Calu3 (cell line): ENCODE measurements at regions not wholly inside any gene's neighbourhood (a gene's known extent, or its start where the extent isn't known, plus 50 kb on each side); places are given as distances from the start of the nearest gene placed in this dataset.

Experiments used
- BruUV-seq: library from RNA; stranded (reverse); fragments of 400-500 nt; replicated peaks from 2 replicates; lab custom pipeline; 2021; lab: Mats Ljungman, UMichigan
- CTCF ChIA-PET: fragments of 300-600 bp; sonication (Branson Sonifier 250); formaldehyde crosslinking; loops from one replicate; lab custom pipeline; 2022; ENCODE audit warnings: antibody characterized with exemption; lab: Charles Lee
- DNase-seq: peaks from one replicate; pipeline ENCODE4 v3.0.0; 2022
- H3K27ac Mint-ChIP-seq: one replicate; pipeline ENCODE4 v1.8.0; 2022; ENCODE audit warnings: mixed read lengths; ENCODE audit not compliant: unreplicated experiment
- H3K27me3 Mint-ChIP-seq: one replicate; pipeline ENCODE4 v1.8.0; 2022; ENCODE audit warnings: mixed read lengths; ENCODE audit not compliant: unreplicated experiment
- H3K36me3 Mint-ChIP-seq: one replicate; pipeline ENCODE4 v1.8.0; 2022; ENCODE audit warnings: mild to moderate bottlenecking, moderate library complexity, mixed read lengths; ENCODE audit not compliant: insufficient read depth, unreplicated experiment
- H3K4me1 Mint-ChIP-seq: one replicate; pipeline ENCODE4 v1.8.0; 2022; ENCODE audit warnings: mild to moderate bottlenecking, low read depth, mixed read lengths; ENCODE audit not compliant: unreplicated experiment
- H3K4me3 Mint-ChIP-seq: one replicate; pipeline ENCODE4 v1.8.0; 2022; ENCODE audit warnings: mild to moderate bottlenecking, low read depth, moderate library complexity, mixed read lengths; ENCODE audit not compliant: unreplicated experiment
- H3K9me3 Mint-ChIP-seq: one replicate; pipeline ENCODE4 v1.8.0; 2022; ENCODE audit warnings: low read depth, mixed read lengths; ENCODE audit not compliant: unreplicated experiment
- CTCF ChIP-seq: fragments of 200-600 bp; IDR thresholded peaks from one replicate; pipeline ENCODE4 v1.8.0; 2022; ENCODE audit warnings: antibody characterized with exemption; ENCODE audit not compliant: unreplicated experiment
- intact Hi-C: fragments of 100-400 bp; cut with micrococcal nuclease; formaldehyde crosslinking; loops from one replicate; pipeline ENCODE4 v1.10.0; 2022; ENCODE audit not compliant: unreplicated experiment

DNA sequence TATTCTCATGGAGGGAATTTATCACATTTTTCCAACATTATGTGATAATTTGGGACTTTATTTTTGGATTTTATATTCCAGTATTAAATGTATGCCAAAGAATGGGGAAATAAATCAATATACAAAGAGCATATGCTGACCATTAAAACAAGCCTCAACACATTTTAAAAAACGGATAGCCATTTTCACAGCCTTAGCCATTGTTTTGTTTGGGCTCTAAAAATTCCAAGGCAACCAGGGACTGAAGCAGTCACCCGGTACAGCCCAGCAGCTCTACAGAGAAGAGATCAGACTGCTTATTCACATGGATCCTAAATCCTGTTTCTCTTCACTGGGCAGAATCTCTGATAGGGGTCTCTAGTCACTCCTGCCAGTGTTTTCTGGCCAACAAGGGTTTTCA lies 150.2 kb upstream of the OGFRL1 start:
- Mint-ChIP-seq H3K27me3 (no peaks in the 10 kb centered on the region), H3K36me3 (no peaks in the 10 kb centered on the region), H3K4me3 (no peak overlapping the region), H3K27ac (no peak overlapping the region), H3K9me3 (no peaks in the 10 kb centered on the region), H3K4me1 (no peaks in the 10 kb centered on the region)
- no TSS peak for BruUV-seq
- CTCF ChIA-PET: interaction anchor here (0.6 kb wide), 1 partner anchor 9 kb away, joined by 4 read pairs; no protein-coding TSS in a partner anchor
- DNase-seq: no peak
- TF ChIP-seq CTCF: no peak
- intact Hi-C loops: no loop called here

- Mint-ChIP-seq H3K36me3 (no peaks in the 10 kb centered on the region), H3K9me3 (no peaks in the 10 kb centered on the region), H3K27me3 (no peaks in the 10 kb centered on the region), H3K4me1 (no peaks in the 10 kb centered on the region), H3K27ac (no peak overlapping the region), H3K4me3 (no peak overlapping the region)
- intact Hi-C loops: no loop called here
- BruUV-seq: no TSS peak
- DNase-seq: peak; percentile 5
- CTCF ChIA-PET: interaction anchor here (0.6 kb wide), 1 partner anchor 45 kb away, joined by 7 read pairs; no protein-coding TSS in a partner anchor
- TF ChIP-seq CTCF: no peak
These were observed 149.4 kb upstream of the OGFRL1 start for GRCh38 chr6:71139249-71139648.

GRCh38 chr6:71153755-71154325 lies 134.8 kb upstream of the OGFRL1 start:
- H3K27ac Mint-ChIP-seq: no peak overlapping the region
- CTCF ChIA-PET: no interaction called here
- H3K36me3 Mint-ChIP-seq: no peaks in the 10 kb centered on the region
- H3K4me1 Mint-ChIP-seq: no peaks in the 10 kb centered on the region
- no peaks in the 10 kb centered on the region for H3K9me3 Mint-ChIP-seq
- no TSS peak for BruUV-seq
- intact Hi-C loops: no loop called here
- TF ChIP-seq CTCF: no peak
- H3K4me3 Mint-ChIP-seq: no peak overlapping the region
- no peaks in the 10 kb centered on the region for H3K27me3 Mint-ChIP-seq
- DNase-seq: no peak

DNA sequence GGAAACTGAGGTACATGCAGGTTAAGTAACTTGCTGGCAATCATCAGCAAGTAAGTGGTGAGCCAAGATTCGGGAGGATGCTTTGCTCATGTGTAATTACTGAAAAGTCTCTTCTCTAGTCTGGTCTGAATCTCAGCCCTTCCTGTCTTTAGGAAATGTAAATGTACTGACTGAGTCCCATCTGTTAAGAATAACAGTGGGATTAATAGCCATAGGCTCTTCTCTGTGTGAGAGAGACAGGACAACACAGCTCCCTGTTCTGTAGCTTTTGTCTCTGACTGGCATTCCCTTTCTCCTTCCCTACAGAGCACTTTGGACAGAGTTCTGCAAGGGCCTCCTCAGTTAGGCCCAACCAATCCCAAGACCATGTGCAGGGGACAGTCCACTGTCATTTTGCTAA lies 131.3 kb upstream of the OGFRL1 start:
- Mint-ChIP-seq H3K9me3 (no peaks in the 10 kb centered on the region), H3K27ac (no peak overlapping the region), H3K4me3 (no peak overlapping the region), H3K4me1 (no peaks in the 10 kb centered on the region), H3K36me3 (no peaks in the 10 kb centered on the region), H3K27me3 (peaks cover 8% of the 10 kb centered on the region)
- intact Hi-C loops: no loop called here
- CTCF ChIA-PET: no interaction called here
- BruUV-seq: no TSS peak
- TF ChIP-seq CTCF: no peak
- no peak for DNase-seq
